ENCODE measurements at regions not wholly inside any gene's neighbourhood (a gene's known extent, or its start where the extent isn't known, plus 50 kb on each side); places are given as distances from the start of the nearest gene placed in this dataset.

- WGBS, 2 donors = 86% methylated on average over 40 of the region's 40 CpGs
- Histone ChIP-seq H3K4me1 (ENCODE audit: control insufficient read depth in 2 of 2, insufficient read depth in 2 of 2, low read length in 1 of 2) (peaks cover 0 to 3% of the 10 kb centered on the region in 2 donors), H3K36me3 (ENCODE audit: control insufficient read depth in 2 of 2, insufficient read depth in 2 of 2, low read length in 1 of 2) (no peaks in the 10 kb centered on the region), H3K27me3 (ENCODE audit: control insufficient read depth in 1 of 2, insufficient read depth in 2 of 2, low read length in 2 of 2) (no peaks in the 10 kb centered on the region), H3K4me3 (ENCODE audit: low read depth in 1 of 2, low read length in 2 of 2) (no peak overlapping the region), H3K9me3 (ENCODE audit: control insufficient read depth in 2 of 2, insufficient read depth in 1 of 2, low read depth in 1 of 2, low read length in 1 of 2) (peaks cover 0 to 8% of the 10 kb centered on the region in 2 donors), H3K27ac (ENCODE audit: low read depth in 2 of 2, low read length in 1 of 2) (peak overlapping the region; percentile 45 to 56)
These were observed 152.7 kb downstream of the DLL1 start for GRCh38 chr6:170137911-170138910.

- H3K36me3 ChIP-seq (ENCODE audit: control insufficient read depth in 2 of 2, insufficient read depth in 2 of 2, low read length in 1 of 2) = no peaks in the 10 kb centered on the region
- H3K9me3 ChIP-seq (ENCODE audit: control insufficient read depth in 2 of 2, insufficient read depth in 1 of 2, low read depth in 1 of 2, low read length in 1 of 2) = peaks cover 0 to 8% of the 10 kb centered on the region in 2 donors
- 61 to 73% methylated on average over 50 of the region's 50 CpGs for WGBS, 2 donors
These were observed 153.5 kb downstream of the DLL1 start for GRCh38 chr6:170137176-170137891.

GRCh38 chr6:170136541-170137175 lies 154.2 kb downstream of the DLL1 start:
- Histone ChIP-seq H3K9me3 (ENCODE audit: control insufficient read depth in 2 of 2, insufficient read depth in 1 of 2, low read depth in 1 of 2, low read length in 1 of 2) (peaks cover 0 to 10% of the 10 kb centered on the region in 2 donors), H3K27ac (ENCODE audit: low read depth in 2 of 2, low read length in 1 of 2) (peak overlapping the region in 1 of 2 donors; percentile 56)

More at GRCh38 chr6:170137176-170137891, 153.5 kb downstream of the DLL1 start:
- H3K4me3 ChIP-seq (ENCODE audit: low read depth in 1 of 2, low read length in 2 of 2) = no peak overlapping the region
- no peaks in the 10 kb centered on the region for H3K27me3 ChIP-seq (ENCODE audit: control insufficient read depth in 1 of 2, insufficient read depth in 2 of 2, low read length in 2 of 2)
- H3K4me1 ChIP-seq (ENCODE audit: control insufficient read depth in 2 of 2, insufficient read depth in 2 of 2, low read length in 1 of 2) = peaks cover 0 to 3% of the 10 kb centered on the region in 2 donors
- peak overlapping the region; percentile 45 to 56 for H3K27ac ChIP-seq (ENCODE audit: low read depth in 2 of 2, low read length in 1 of 2)

GRCh38 chr6:170135821-170136471 lies 154.9 kb downstream of the DLL1 start:
- 87 to 88% methylated on average over 38 of the region's 38 CpGs for WGBS, 2 donors
- H3K4me3 ChIP-seq (ENCODE audit: low read depth in 1 of 2, low read length in 2 of 2) = no peak overlapping the region
- no peak overlapping the region for H3K27ac ChIP-seq (ENCODE audit: low read depth in 2 of 2, low read length in 1 of 2)
- no peaks in the 10 kb centered on the region for H3K27me3 ChIP-seq (ENCODE audit: control insufficient read depth in 1 of 2, insufficient read depth in 2 of 2, low read length in 2 of 2)
- peaks cover 0 to 10% of the 10 kb centered on the region in 2 donors for H3K9me3 ChIP-seq (ENCODE audit: control insufficient read depth in 2 of 2, insufficient read depth in 1 of 2, low read depth in 1 of 2, low read length in 1 of 2)
- H3K4me1 ChIP-seq (ENCODE audit: control insufficient read depth in 2 of 2, insufficient read depth in 2 of 2, low read length in 1 of 2) = peaks cover 0 to 3% of the 10 kb centered on the region in 2 donors
- no peaks in the 10 kb centered on the region for H3K36me3 ChIP-seq (ENCODE audit: control insufficient read depth in 2 of 2, insufficient read depth in 2 of 2, low read length in 1 of 2)

More at GRCh38 chr6:170136541-170137175, 154.2 kb downstream of the DLL1 start:
- WGBS, 2 donors = 94 to 95% methylated on average over 69 of the region's 69 CpGs
- Histone ChIP-seq H3K4me1 (ENCODE audit: control insufficient read depth in 2 of 2, insufficient read depth in 2 of 2, low read length in 1 of 2) (peaks cover 0 to 3% of the 10 kb centered on the region in 2 donors), H3K4me3 (ENCODE audit: low read depth in 1 of 2, low read length in 2 of 2) (no peak overlapping the region), H3K36me3 (ENCODE audit: control insufficient read depth in 2 of 2, insufficient read depth in 2 of 2, low read length in 1 of 2) (no peaks in the 10 kb centered on the region), H3K27me3 (ENCODE audit: control insufficient read depth in 1 of 2, insufficient read depth in 2 of 2, low read length in 2 of 2) (no peaks in the 10 kb centered on the region)

GRCh38 chr6:170135461-170135820 lies 155.4 kb downstream of the DLL1 start:
- no peak overlapping the region for H3K4me3 ChIP-seq (ENCODE audit: low read depth in 1 of 2, low read length in 2 of 2)
- peaks cover 0 to 10% of the 10 kb centered on the region in 2 donors for H3K9me3 ChIP-seq (ENCODE audit: control insufficient read depth in 2 of 2, insufficient read depth in 1 of 2, low read depth in 1 of 2, low read length in 1 of 2)
- H3K4me1 ChIP-seq (ENCODE audit: control insufficient read depth in 2 of 2, insufficient read depth in 2 of 2, low read length in 1 of 2) = peaks cover 0 to 3% of the 10 kb centered on the region in 2 donors
- no peaks in the 10 kb centered on the region for H3K27me3 ChIP-seq (ENCODE audit: control insufficient read depth in 1 of 2, insufficient read depth in 2 of 2, low read length in 2 of 2)
- H3K36me3 ChIP-seq (ENCODE audit: control insufficient read depth in 2 of 2, insufficient read depth in 2 of 2, low read length in 1 of 2) = no peaks in the 10 kb centered on the region
- H3K27ac ChIP-seq (ENCODE audit: low read depth in 2 of 2, low read length in 1 of 2) = no peak overlapping the region
- 81 to 87% methylated on average over 16 of the region's 16 CpGs for WGBS, 2 donors

GRCh38 chr6:170134471-170135440 lies 156.1 kb downstream of the DLL1 start:
- WGBS, 2 donors = 81 to 86% methylated on average over 31 of the region's 31 CpGs
- H3K4me3 ChIP-seq (ENCODE audit: low read depth in 1 of 2, low read length in 2 of 2) = no peak overlapping the region
- no peak overlapping the region for H3K27ac ChIP-seq (ENCODE audit: low read depth in 2 of 2, low read length in 1 of 2)
- H3K4me1 ChIP-seq (ENCODE audit: control insufficient read depth in 2 of 2, insufficient read depth in 2 of 2, low read length in 1 of 2) = peaks cover 2 to 3% of the 10 kb centered on the region in 2 donors
- no peaks in the 10 kb centered on the region for H3K36me3 ChIP-seq (ENCODE audit: control insufficient read depth in 2 of 2, insufficient read depth in 2 of 2, low read length in 1 of 2)
- H3K27me3 ChIP-seq (ENCODE audit: control insufficient read depth in 1 of 2, insufficient read depth in 2 of 2, low read length in 2 of 2) = no peaks in the 10 kb centered on the region
- H3K9me3 ChIP-seq (ENCODE audit: control insufficient read depth in 2 of 2, insufficient read depth in 1 of 2, low read depth in 1 of 2, low read length in 1 of 2) = peaks cover 0 to 10% of the 10 kb centered on the region in 2 donors

- peaks cover 0 to 7% of the 10 kb centered on the region in 2 donors for H3K9me3 ChIP-seq (ENCODE audit: control insufficient read depth in 2 of 2, insufficient read depth in 1 of 2, low read depth in 1 of 2, low read length in 1 of 2)
- H3K4me3 ChIP-seq (ENCODE audit: low read depth in 1 of 2, low read length in 2 of 2) = no peak overlapping the region
- H3K27me3 ChIP-seq (ENCODE audit: control insufficient read depth in 1 of 2, insufficient read depth in 2 of 2, low read length in 2 of 2) = no peaks in the 10 kb centered on the region
- no peak overlapping the region for H3K27ac ChIP-seq (ENCODE audit: low read depth in 2 of 2, low read length in 1 of 2)
- H3K4me1 ChIP-seq (ENCODE audit: control insufficient read depth in 2 of 2, insufficient read depth in 2 of 2, low read length in 1 of 2) = peaks cover 3 to 7% of the 10 kb centered on the region in 2 donors
- 50 to 55% methylated on average over 17 of the region's 17 CpGs for WGBS, 2 donors
- H3K36me3 ChIP-seq (ENCODE audit: control insufficient read depth in 2 of 2, insufficient read depth in 2 of 2, low read length in 1 of 2) = no peaks in the 10 kb centered on the region
These were observed 156.8 kb downstream of the DLL1 start for GRCh38 chr6:170134031-170134470.

GRCh38 chr6:170132561-170132991 lies 158.3 kb downstream of the DLL1 start:
- peaks cover 3 to 7% of the 10 kb centered on the region in 2 donors for H3K4me1 ChIP-seq (ENCODE audit: control insufficient read depth in 2 of 2, insufficient read depth in 2 of 2, low read length in 1 of 2)
- peaks cover 0 to 2% of the 10 kb centered on the region in 2 donors for H3K9me3 ChIP-seq (ENCODE audit: control insufficient read depth in 2 of 2, insufficient read depth in 1 of 2, low read depth in 1 of 2, low read length in 1 of 2)
- no peak overlapping the region for H3K4me3 ChIP-seq (ENCODE audit: low read depth in 1 of 2, low read length in 2 of 2)
- 90 to 94% methylated on average over 10 of the region's 10 CpGs for WGBS, 2 donors
- H3K36me3 ChIP-seq (ENCODE audit: control insufficient read depth in 2 of 2, insufficient read depth in 2 of 2, low read length in 1 of 2) = no peaks in the 10 kb centered on the region
- H3K27me3 ChIP-seq (ENCODE audit: control insufficient read depth in 1 of 2, insufficient read depth in 2 of 2, low read length in 2 of 2) = no peaks in the 10 kb centered on the region
- H3K27ac ChIP-seq (ENCODE audit: low read depth in 2 of 2, low read length in 1 of 2) = no peak overlapping the region

Measured in esophagus (tissue), 2 donors.